ENCODE measurements at regions not wholly inside any gene's neighbourhood (a gene's known extent, or its start where the extent isn't known, plus 50 kb on each side); places are given as distances from the start of the nearest gene placed in this dataset.

- ChIA-PET POLR2A (no interaction called here), CTCF (no interaction called here)
- TF ChIP-seq RARB (CRISPR knock-in tag; IDR thresholded peaks at IDR 0.05) (no peak), SREBF2 (IDR thresholded peaks at IDR 0.05) (no peak), RAD21 (conservative IDR thresholded peaks at IDR 0.05 in 1 of 2, IDR thresholded peaks at IDR 0.05 in 1 of 2) (no peak), KDM1A (IDR thresholded peaks at IDR 0.05; ENCODE audit: low read depth) (no peak), MYC (IDR thresholded peaks at IDR 0.05; ENCODE audit: borderline replicate concordance, low read length) (no peak), POLR2A (IDR thresholded peaks at IDR 0.05; ENCODE audit: low read length) (no peak), CTCF (IDR thresholded peaks at IDR 0.05) (no peak), SMC3 (IDR thresholded peaks at IDR 0.05) (no peak), FOXS1 (CRISPR knock-in tag; IDR thresholded peaks at IDR 0.05) (no peak)
- TF ChIP-seq, protein P1, sequence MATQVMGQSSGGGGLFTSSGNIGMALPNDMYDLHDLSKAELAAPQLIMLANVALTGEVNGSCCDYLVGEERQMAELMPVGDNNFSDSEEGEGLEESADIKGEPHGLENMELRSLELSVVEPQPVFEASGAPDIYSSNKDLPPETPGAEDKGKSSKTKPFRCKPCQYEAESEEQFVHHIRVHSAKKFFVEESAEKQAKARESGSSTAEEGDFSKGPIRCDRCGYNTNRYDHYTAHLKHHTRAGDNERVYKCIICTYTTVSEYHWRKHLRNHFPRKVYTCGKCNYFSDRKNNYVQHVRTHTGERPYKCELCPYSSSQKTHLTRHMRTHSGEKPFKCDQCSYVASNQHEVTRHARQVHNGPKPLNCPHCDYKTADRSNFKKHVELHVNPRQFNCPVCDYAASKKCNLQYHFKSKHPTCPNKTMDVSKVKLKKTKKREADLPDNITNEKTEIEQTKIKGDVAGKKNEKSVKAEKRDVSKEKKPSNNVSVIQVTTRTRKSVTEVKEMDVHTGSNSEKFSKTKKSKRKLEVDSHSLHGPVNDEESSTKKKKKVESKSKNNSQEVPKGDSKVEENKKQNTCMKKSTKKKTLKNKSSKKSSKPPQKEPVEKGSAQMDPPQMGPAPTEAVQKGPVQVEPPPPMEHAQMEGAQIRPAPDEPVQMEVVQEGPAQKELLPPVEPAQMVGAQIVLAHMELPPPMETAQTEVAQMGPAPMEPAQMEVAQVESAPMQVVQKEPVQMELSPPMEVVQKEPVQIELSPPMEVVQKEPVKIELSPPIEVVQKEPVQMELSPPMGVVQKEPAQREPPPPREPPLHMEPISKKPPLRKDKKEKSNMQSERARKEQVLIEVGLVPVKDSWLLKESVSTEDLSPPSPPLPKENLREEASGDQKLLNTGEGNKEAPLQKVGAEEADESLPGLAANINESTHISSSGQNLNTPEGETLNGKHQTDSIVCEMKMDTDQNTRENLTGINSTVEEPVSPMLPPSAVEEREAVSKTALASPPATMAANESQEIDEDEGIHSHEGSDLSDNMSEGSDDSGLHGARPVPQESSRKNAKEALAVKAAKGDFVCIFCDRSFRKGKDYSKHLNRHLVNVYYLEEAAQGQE (IDR thresholded peaks at IDR 0.05) = no peak
- TF ChIP-seq, protein P2, sequence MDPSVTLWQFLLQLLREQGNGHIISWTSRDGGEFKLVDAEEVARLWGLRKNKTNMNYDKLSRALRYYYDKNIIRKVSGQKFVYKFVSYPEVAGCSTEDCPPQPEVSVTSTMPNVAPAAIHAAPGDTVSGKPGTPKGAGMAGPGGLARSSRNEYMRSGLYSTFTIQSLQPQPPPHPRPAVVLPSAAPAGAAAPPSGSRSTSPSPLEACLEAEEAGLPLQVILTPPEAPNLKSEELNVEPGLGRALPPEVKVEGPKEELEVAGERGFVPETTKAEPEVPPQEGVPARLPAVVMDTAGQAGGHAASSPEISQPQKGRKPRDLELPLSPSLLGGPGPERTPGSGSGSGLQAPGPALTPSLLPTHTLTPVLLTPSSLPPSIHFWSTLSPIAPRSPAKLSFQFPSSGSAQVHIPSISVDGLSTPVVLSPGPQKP (IDR thresholded peaks at IDR 0.05; ENCODE audit: low read depth, low read length) = no peak
- TF ChIP-seq, protein P3, sequence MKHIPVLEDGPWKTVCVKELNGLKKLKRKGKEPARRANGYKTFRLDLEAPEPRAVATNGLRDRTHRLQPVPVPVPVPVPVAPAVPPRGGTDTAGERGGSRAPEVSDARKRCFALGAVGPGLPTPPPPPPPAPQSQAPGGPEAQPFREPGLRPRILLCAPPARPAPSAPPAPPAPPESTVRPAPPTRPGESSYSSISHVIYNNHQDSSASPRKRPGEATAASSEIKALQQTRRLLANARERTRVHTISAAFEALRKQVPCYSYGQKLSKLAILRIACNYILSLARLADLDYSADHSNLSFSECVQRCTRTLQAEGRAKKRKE (CRISPR knock-in tag; IDR thresholded peaks at IDR 0.05; ENCODE audit: low read depth) = no peak
- FAIRE-seq (no peak), ATAC-seq (no peak), DNase-seq (ENCODE audit: low read depth in 1 of 2, low spot score in 1 of 2) (no peak)
- Histone ChIP-seq H3K9me3 (no peaks in the 10 kb centered on the region), H3K4me1 (no peaks in the 10 kb centered on the region), H3K27ac (no peak overlapping the region), H3K4me2 (no peak overlapping the region), H3K4me3 (no peak overlapping the region)
Observed at GRCh38 chr12:84807249-84807648, 105.3 kb downstream of the SLC6A15 start.

GRCh38 chr12:84805474-84805858 lies 107.1 kb downstream of the SLC6A15 start:
- 60% methylated on average over 2 of the region's 2 CpGs for WGBS (ENCODE audit: missing lambda C conversion rate)

GRCh38 chr12:84804691-84805473 lies 107.7 kb downstream of the SLC6A15 start:
- FAIRE-seq = no peak
- POLR2A ChIA-PET = no interaction called here
- TF ChIP-seq, protein P3 (CRISPR knock-in tag; IDR thresholded peaks at IDR 0.05; ENCODE audit: low read depth) = no peak
- TF ChIP-seq RNF2 (IDR thresholded peaks at IDR 0.05; ENCODE audit: borderline replicate concordance, low read depth) (no peak), RAD21 (conservative IDR thresholded peaks at IDR 0.05 in 1 of 2, IDR thresholded peaks at IDR 0.05 in 1 of 2) (no peak), EP300 (IDR thresholded peaks at IDR 0.05) (no peak), NFE2L2 (conservative IDR thresholded peaks at IDR 0.05; ENCODE audit: low read length) (no peak), FOSL2 (IDR thresholded peaks at IDR 0.05) (no peak), FOSL2 (CRISPR knock-in tag; IDR thresholded peaks at IDR 0.05) (no peak), RARB (CRISPR knock-in tag; IDR thresholded peaks at IDR 0.05) (no peak), ZC3H11A (IDR thresholded peaks at IDR 0.05) (no peak), JUN (IDR thresholded peaks at IDR 0.05) (no peak), HES2 (IDR thresholded peaks at IDR 0.05) (no peak), ESRRA (IDR thresholded peaks at IDR 0.05; ENCODE audit: borderline replicate concordance, low read length) (no peak), RFX5 (IDR thresholded peaks at IDR 0.05) (no peak)
- TF ChIP-seq, protein P2 (IDR thresholded peaks at IDR 0.05; ENCODE audit: low read depth, low read length) = no peak

More at GRCh38 chr12:84805474-84805858, 107.1 kb downstream of the SLC6A15 start:
- Histone ChIP-seq H3K27ac (no peak overlapping the region), H3K4me3 (no peak overlapping the region), H3K4me2 (no peak overlapping the region), H3K9me3 (no peaks in the 10 kb centered on the region), H3K4me1 (no peaks in the 10 kb centered on the region)
- ATAC-seq (no peak), FAIRE-seq (no peak), DNase-seq (ENCODE audit: low read depth in 1 of 2, low spot score in 1 of 2) (no peak)
- CTCF ChIA-PET = no interaction called here
- TF ChIP-seq CBX8 (IDR thresholded peaks at IDR 0.05) = no peak
- no peak for TF ChIP-seq RARB (CRISPR knock-in tag; IDR thresholded peaks at IDR 0.05)
- no peak for TF ChIP-seq RCOR1 (IDR thresholded peaks at IDR 0.05; ENCODE audit: low read depth, low read length)
- no peak for TF ChIP-seq SREBF2 (IDR thresholded peaks at IDR 0.05)
- TF ChIP-seq KDM5A (IDR thresholded peaks at IDR 0.05) = no peak
- no peak for TF ChIP-seq RAD21 (conservative IDR thresholded peaks at IDR 0.05 in 1 of 2, IDR thresholded peaks at IDR 0.05 in 1 of 2)
- POLR2A ChIA-PET = no interaction called here

More at GRCh38 chr12:84804691-84805473, 107.7 kb downstream of the SLC6A15 start:
- ATAC-seq (no peak), DNase-seq (ENCODE audit: low read depth in 1 of 2, low spot score in 1 of 2) (no peak)
- CTCF ChIA-PET = no interaction called here
- 47% methylated on average over 6 of the region's 6 CpGs for WGBS (ENCODE audit: missing lambda C conversion rate)
- H3K4me3 ChIP-seq = no peak overlapping the region
- no peaks in the 10 kb centered on the region for H3K4me1 ChIP-seq
- H3K9me3 ChIP-seq = no peaks in the 10 kb centered on the region
- no peak overlapping the region for H3K4me2 ChIP-seq
- H3K27ac ChIP-seq = no peak overlapping the region

Measured in A549 (cell line).